ENCODE measurements at regions not wholly inside any gene's neighbourhood (a gene's known extent, or its start where the extent isn't known, plus 50 kb on each side); places are given as distances from the start of the nearest gene placed in this dataset.
"Not testable (repeated sequence)": the region's sequence is repeated elsewhere in the genome, so short reads cannot be mapped to it uniquely, and the experiment has no call there.

GRCh38 chr4:153900426-153900825 lies 111.5 kb upstream of the SFRP2 start:
- H3K27ac Mint-ChIP-seq = no peak overlapping the region
- ATAC-seq (no peak), DNase-seq (ENCODE audit: low spot score in 2 of 2) (no peak)
- peaks cover 0 to 4% of the 10 kb centered on the region in 2 donors for H3K9me3 Mint-ChIP-seq
- H3K36me3 Mint-ChIP-seq = no peaks in the 10 kb centered on the region

GRCh38 chr4:153890761-153891160 lies 101.9 kb upstream of the SFRP2 start:
- H3K36me3 Mint-ChIP-seq = peaks cover 0 to 6% of the 10 kb centered on the region in 2 donors
- ATAC-seq (no peak), DNase-seq (ENCODE audit: low spot score in 2 of 2) (no peak)
- H3K27ac Mint-ChIP-seq = peak overlapping the region in 1 of 2 donors; percentile 62
- H3K9me3 Mint-ChIP-seq = peaks cover 2 to 6% of the 10 kb centered on the region in 2 donors

GRCh38 chr4:153887217-153887616 lies 98.3 kb upstream of the SFRP2 start:
- Mint-ChIP-seq H3K27ac (no peak overlapping the region), H3K9me3 (peaks cover 5 to 13% of the 10 kb centered on the region in 2 donors), H3K36me3 (peaks cover 0 to 6% of the 10 kb centered on the region in 2 donors)
- DNase-seq (ENCODE audit: low spot score in 2 of 2) (no peak), ATAC-seq (no peak)

GRCh38 chr4:153884325-153884724 lies 95.4 kb upstream of the SFRP2 start:
- Mint-ChIP-seq H3K27ac (no peak overlapping the region), H3K36me3 (peaks cover 18 to 20% of the 10 kb centered on the region in 2 donors), H3K9me3 (peaks cover 20 to 24% of the 10 kb centered on the region in 2 donors)
- ATAC-seq (no peak), DNase-seq (ENCODE audit: low spot score in 2 of 2) (no peak)

GRCh38 chr4:153880983-153881382 lies 92.1 kb upstream of the SFRP2 start:
- Mint-ChIP-seq H3K27ac (no peak overlapping the region), H3K9me3 (peaks cover 20 to 29% of the 10 kb centered on the region in 2 donors), H3K36me3 (peaks cover 18 to 25% of the 10 kb centered on the region in 2 donors)
- no peak for DNase-seq (ENCODE audit: low spot score in 2 of 2)
- no peak for ATAC-seq

- H3K9me3 Mint-ChIP-seq = peaks cover 20 to 26% of the 10 kb centered on the region in 2 donors
- ATAC-seq = no peak
- H3K36me3 Mint-ChIP-seq = peaks cover 18 to 25% of the 10 kb centered on the region in 2 donors
- no peak overlapping the region for H3K27ac Mint-ChIP-seq
- no peak for DNase-seq (ENCODE audit: low spot score in 2 of 2)
Measured at GRCh38 chr4:153877898-153878297, 89.0 kb upstream of the SFRP2 start.

GRCh38 chr4:153873741-153874140 lies 84.9 kb upstream of the SFRP2 start:
- no peak for ATAC-seq
- DNase-seq (ENCODE audit: low spot score in 2 of 2) = no peak
- Mint-ChIP-seq H3K27ac (no peak overlapping the region), H3K36me3 (peaks cover 3% of the 10 kb centered on the region in 2 donors), H3K9me3 (peaks cover 2% of the 10 kb centered on the region in 2 donors)

GRCh38 chr4:153866766-153867165 lies 77.9 kb upstream of the SFRP2 start:
- H3K9me3 Mint-ChIP-seq = peaks cover 40% of the 10 kb centered on the region in 2 donors

GRCh38 chr4:153852501-153852900 lies 63.6 kb upstream of the SFRP2 start:
- no peak for DNase-seq (ENCODE audit: low spot score in 2 of 2)
- H3K36me3 Mint-ChIP-seq = peaks cover 8 to 13% of the 10 kb centered on the region in 2 donors
- peaks cover 8 to 11% of the 10 kb centered on the region in 2 donors for H3K9me3 Mint-ChIP-seq
- no peak for ATAC-seq
- no peak overlapping the region for H3K27ac Mint-ChIP-seq

More at GRCh38 chr4:153866766-153867165, 77.9 kb upstream of the SFRP2 start:
- not testable (repeated sequence) for DNase-seq (ENCODE audit: low spot score in 2 of 2); H3K27ac Mint-ChIP-seq; ATAC-seq
- H3K36me3 Mint-ChIP-seq = peaks cover 45 to 52% of the 10 kb centered on the region in 2 donors

- Mint-ChIP-seq H3K27ac (no peak overlapping the region), H3K36me3 (peaks cover 0 to 5% of the 10 kb centered on the region in 2 donors), H3K9me3 (peaks cover 0 to 4% of the 10 kb centered on the region in 2 donors)
- ATAC-seq = no peak
- DNase-seq (ENCODE audit: low spot score in 2 of 2) = no peak
Measured at GRCh38 chr4:153850533-153851280, 61.8 kb upstream of the SFRP2 start.

- H3K9me3 Mint-ChIP-seq = no peaks in the 10 kb centered on the region
- no peak for ATAC-seq
- H3K27ac Mint-ChIP-seq = no peak overlapping the region
- DNase-seq (ENCODE audit: low spot score in 2 of 2) = no peak
- no peaks in the 10 kb centered on the region for H3K36me3 Mint-ChIP-seq
Measured at GRCh38 chr4:153844144-153844543, 55.3 kb upstream of the SFRP2 start.
